Fibroblast of lung (primary cell): ENCODE measurements at regions not wholly inside any gene's neighbourhood (a gene's known extent, or its start where the extent isn't known, plus 50 kb on each side); places are given as distances from the start of the nearest gene placed in this dataset.

Source experiments
- EZH2 ChIP-seq: IDR thresholded peaks from 2 replicates; pipeline ENCODE4 v1.5.1; 2012; ENCODE audit warnings: low read length, control low read depth, mild to moderate bottlenecking; ENCODE audit errors: missing control alignments
- TF ChIP-seq, protein P1 (sequence below), 2 donors: IDR thresholded peaks in 1 of 2; conservative IDR thresholded peaks in 1 of 2; 1 replicate in 1 of 2; 2 replicates in 1 of 2; pipeline ENCODE4 v1.5.1; 2011 to 2012; ENCODE audit warnings: low read length in 2 of 2, control low read depth in 1 of 2, inconsistent platforms in 1 of 2, low read depth in 1 of 2, mild to moderate bottlenecking in 1 of 2

DNA sequence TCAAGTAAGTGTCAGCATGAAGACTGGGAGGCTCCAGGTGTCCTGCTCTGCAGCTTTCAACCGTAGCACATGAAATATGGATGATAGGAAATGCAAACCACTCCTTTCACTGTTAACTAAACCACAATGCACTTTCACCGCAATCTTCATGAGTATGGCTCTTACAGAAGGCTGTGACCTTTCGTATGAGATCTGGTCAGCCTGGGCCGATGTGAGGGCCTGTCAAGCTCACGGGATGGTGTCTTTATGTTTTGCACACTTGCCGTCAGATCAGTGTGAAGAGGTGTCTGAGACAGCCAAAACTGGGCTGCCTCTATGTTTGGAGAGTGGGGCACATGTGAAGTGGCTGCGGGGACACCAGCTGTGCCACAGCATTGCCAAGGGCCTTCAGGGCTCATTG, 62.8 kb upstream of the AFF3 start:
- no peak for TF ChIP-seq EZH2
- TF ChIP-seq, protein P1, sequence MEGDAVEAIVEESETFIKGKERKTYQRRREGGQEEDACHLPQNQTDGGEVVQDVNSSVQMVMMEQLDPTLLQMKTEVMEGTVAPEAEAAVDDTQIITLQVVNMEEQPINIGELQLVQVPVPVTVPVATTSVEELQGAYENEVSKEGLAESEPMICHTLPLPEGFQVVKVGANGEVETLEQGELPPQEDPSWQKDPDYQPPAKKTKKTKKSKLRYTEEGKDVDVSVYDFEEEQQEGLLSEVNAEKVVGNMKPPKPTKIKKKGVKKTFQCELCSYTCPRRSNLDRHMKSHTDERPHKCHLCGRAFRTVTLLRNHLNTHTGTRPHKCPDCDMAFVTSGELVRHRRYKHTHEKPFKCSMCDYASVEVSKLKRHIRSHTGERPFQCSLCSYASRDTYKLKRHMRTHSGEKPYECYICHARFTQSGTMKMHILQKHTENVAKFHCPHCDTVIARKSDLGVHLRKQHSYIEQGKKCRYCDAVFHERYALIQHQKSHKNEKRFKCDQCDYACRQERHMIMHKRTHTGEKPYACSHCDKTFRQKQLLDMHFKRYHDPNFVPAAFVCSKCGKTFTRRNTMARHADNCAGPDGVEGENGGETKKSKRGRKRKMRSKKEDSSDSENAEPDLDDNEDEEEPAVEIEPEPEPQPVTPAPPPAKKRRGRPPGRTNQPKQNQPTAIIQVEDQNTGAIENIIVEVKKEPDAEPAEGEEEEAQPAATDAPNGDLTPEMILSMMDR (conservative IDR thresholded peaks at IDR 0.05 in 1 of 2, IDR thresholded peaks at IDR 0.05 in 1 of 2; ENCODE audit: low read depth in 1 of 2, low read length in 2 of 2): no peak
